K562 (cell line): ENCODE measurements at regions not wholly inside any gene's neighbourhood (a gene's known extent, or its start where the extent isn't known, plus 50 kb on each side); places are given as distances from the start of the nearest gene placed in this dataset.

Experiments used
- ATAC-seq: fragments of 200-7000 bp; cut with Tn5 transposase; 3 replicates; pipeline ENCODE4 v1.9.1; 2020; ENCODE audit warnings: moderate library complexity
- BruUV-seq: library from RNA; stranded (reverse); fragments of 400-500 nt; replicated peaks from 2 replicates; lab custom pipeline; 2021; lab: Mats Ljungman, UMichigan
- CTCF ChIA-PET: fragments of 300-600 bp; formaldehyde crosslinking; extraction: SDS; loops from one replicate; lab custom pipeline; 2021; ENCODE audit warnings: low intra/inter-chr PET ratio; lab: Yijun Ruan, JAX
- POLR2A ChIA-PET: fragments of 300-600, 350-650 bp; sonication (Branson Sonifier 250); formaldehyde crosslinking; extraction: SDS; loops from one replicate; lab custom pipeline; 2021; ENCODE audit warnings: antibody characterized with exemption, inconsistent platforms; lab: Yijun Ruan, JAX
- DNase-seq, 4 experiments: peaks; one replicate each; pipeline versions ENCODE4 v3.0.0 to v3.0.0-alpha.2; 2011 to 2018; ENCODE audit warnings: low spot score in 3 of 4, mixed read lengths in 3 of 4; ENCODE audit errors: extremely low read depth in 1 of 4
- FAIRE-seq: peaks from 2 replicates; lab custom pipeline; 2011; peaks lifted over from hg19 to GRCh38; lab: Jason Lieb, UNC
- H2AFZ ChIP-seq: 2 replicates; pipeline ENCODE4 v1.6.0; 2011; ENCODE audit warnings: low read depth, low read length, control low read depth, inconsistent platforms
- H3K27ac ChIP-seq: fragments of 200-600 bp; 3 replicates; pipeline ENCODE4 v1.8.0; 2011; ENCODE audit warnings: low read depth, mild to moderate bottlenecking, control low read depth, inconsistent platforms, low read length, moderate library complexity, mixed read lengths; ENCODE audit errors: extremely low read depth
- H3K27me3 ChIP-seq, 2 experiments: fragments of 300-600 bp in 1 of 2; 2 replicates in 1 of 2; 3 replicates in 1 of 2; pipeline versions ENCODE4 v1.6.0 to v1.8.0; 2011; ENCODE audit warnings: inconsistent platforms in 2 of 2, low read length in 2 of 2, mild to moderate bottlenecking in 1 of 2, mixed read lengths in 1 of 2, moderate library complexity in 1 of 2; ENCODE audit not compliant: control insufficient read depth in 2 of 2, insufficient read depth in 2 of 2
- H3K36me3 ChIP-seq: fragments of 300-600 bp; 3 replicates; pipeline ENCODE4 v1.8.0; 2011; ENCODE audit warnings: mild to moderate bottlenecking, low read length, inconsistent platforms; ENCODE audit not compliant: control insufficient read depth, insufficient read depth
- H3K4me1 ChIP-seq, 2 experiments: fragments of 200-600 bp in 1 of 2; replicated peaks in 1 of 2; 2 replicates in 1 of 2; 3 replicates in 1 of 2; pipeline versions ENCODE4 v1.5.1 to v1.8.0; 2011; ENCODE audit warnings: inconsistent platforms in 2 of 2, low read length in 2 of 2, mild to moderate bottlenecking in 1 of 2, mixed read lengths in 1 of 2, moderate library complexity in 1 of 2; ENCODE audit not compliant: control insufficient read depth in 2 of 2, insufficient read depth in 2 of 2
- H3K4me2 ChIP-seq: 2 replicates; pipeline ENCODE4 v1.6.1; 2011; ENCODE audit warnings: low read length, control low read depth, inconsistent platforms, mixed read lengths; ENCODE audit not compliant: insufficient read depth
- H3K4me3 ChIP-seq: fragments of 200-600 bp; sonication (generic), shearing (Covaris generic); 2 replicates; pipeline ENCODE4 v1.5.1; 2016; ENCODE audit warnings: control low read depth, inconsistent platforms
- H3K79me2 ChIP-seq: fragments of 200-600 bp; 3 replicates; pipeline ENCODE4 v1.8.0; 2011; ENCODE audit warnings: low read length, inconsistent platforms; ENCODE audit not compliant: control insufficient read depth, insufficient read depth
- H3K9ac ChIP-seq, 2 experiments: 2 replicates each; pipeline versions ENCODE4 v1.6.0 to v1.6.1; 2011; ENCODE audit warnings: low read depth in 2 of 2, low read length in 2 of 2, control low read depth in 1 of 2, inconsistent platforms in 1 of 2, mild to moderate bottlenecking in 1 of 2, mixed read lengths in 1 of 2; ENCODE audit not compliant: insufficient read depth in 1 of 2
- H3K9me1 ChIP-seq: one replicate; pipeline ENCODE4 v1.6.0; 2011; ENCODE audit warnings: inconsistent platforms, mild to moderate bottlenecking, low read length, moderate library complexity; ENCODE audit not compliant: control insufficient read depth, insufficient read depth
- H3K9me3 ChIP-seq: replicated peaks from 2 replicates; pipeline ENCODE4 v1.5.1; 2011; ENCODE audit warnings: low read depth, low read length, inconsistent platforms; ENCODE audit not compliant: control insufficient read depth, insufficient read depth
- H4K20me1 ChIP-seq: replicated peaks from 2 replicates; pipeline ENCODE4 v1.6.1; 2011; ENCODE audit warnings: low read length, inconsistent platforms, mixed read lengths; ENCODE audit not compliant: control insufficient read depth, insufficient read depth
- CREM ChIP-seq: IDR thresholded peaks from 2 replicates; pipeline ENCODE4 v1.6.1; 2014; ENCODE audit warnings: antibody characterized with exemption, low read depth
- DPF2 ChIP-seq: fragments of 450-650 bp; IDR thresholded peaks from 2 replicates; pipeline ENCODE4 v1.6.1; 2016
- KAT2B ChIP-seq: IDR thresholded peaks from one replicate; pipeline ENCODE4 v1.6.1; 2012; ENCODE audit warnings: low read depth, mild to moderate bottlenecking, control low read depth, inconsistent platforms, low read length, moderate library complexity
- MEIS2 ChIP-seq: fragments of 450-650 bp; IDR thresholded peaks from 2 replicates; pipeline ENCODE4 v1.6.1; 2014; ENCODE audit warnings: mild to moderate bottlenecking; ENCODE audit not compliant: partially characterized antibody
- NFE2 ChIP-seq: IDR thresholded peaks from 2 replicates; pipeline ENCODE4 v1.6.1; 2014; ENCODE audit warnings: antibody characterized with exemption, low read depth
- NR2C1 ChIP-seq, 2 experiments: fragments of 450-650 bp; IDR thresholded peaks; 2 replicates each; pipeline ENCODE4 v1.6.1; 2017; ENCODE audit warnings: mild to moderate bottlenecking in 2 of 2, antibody characterized with exemption in 1 of 2, inconsistent platforms in 1 of 2, missing compliant biosample characterization in 1 of 2, missing genetic modification characterization in 1 of 2
- NR2F6 ChIP-seq: fragments of 450-650 bp; formaldehyde crosslinking; IDR thresholded peaks from 2 replicates; pipeline ENCODE4 v1.4.0; 2020; ENCODE audit warnings: mild to moderate bottlenecking
- RAD21 ChIP-seq, 2 experiments: fragments of 250-450 bp in 1 of 2; fragments of 450-650 bp in 1 of 2; sonication (Bioruptor Pico) in 1 of 2; formaldehyde crosslinking in 1 of 2; IDR thresholded peaks in 1 of 2; conservative IDR thresholded peaks in 1 of 2; 2 replicates each; pipeline versions ENCODE4 v1.4.0 to v1.8.0; 2020 to 2022; ENCODE audit warnings: mild to moderate bottlenecking in 2 of 2, moderate library complexity in 1 of 2
- SRF ChIP-seq, 2 experiments: fragments of 250-450, 450-650 bp in 1 of 2; sonication (Bioruptor Pico) in 1 of 2; sonication (generic) in 1 of 2; formaldehyde crosslinking; IDR thresholded peaks; 2 replicates each; pipeline versions ENCODE4 v1.5.0 to v1.5.1; 2020 to 2022; ENCODE audit warnings: mild to moderate bottlenecking in 1 of 2, missing genetic modification reagents in 1 of 2
- ZNF274 ChIP-seq: IDR thresholded peaks from 2 replicates; pipeline ENCODE4 v1.6.1; 2011; ENCODE audit warnings: low read depth, mild to moderate bottlenecking, low read length, moderate library complexity, borderline replicate concordance
- ZNF592 ChIP-seq: fragments of 450-650 bp; IDR thresholded peaks from 2 replicates; pipeline ENCODE4 v1.6.1; 2017; ENCODE audit warnings: antibody characterized with exemption, mild to moderate bottlenecking
- WGBS: fragments of 100-300 bp; shearing (Covaris generic); methylation state at CpG from one replicate; pipeline ENCODE4 v1.1.6; 2016; ENCODE audit warnings: low coverage, mixed read lengths; ENCODE audit not compliant: insufficient coverage; ENCODE audit errors: missing lambda C conversion rate; 5-methylcytosine and 5-hydroxymethylcytosine counted together
- in situ Hi-C: fragments of 300-500 bp; cut with MboI; formaldehyde crosslinking; loops from 4 replicates; pipeline ENCODE4 v1.15.0; 2018; ENCODE audit warnings: inconsistent platforms, mixed read lengths
- intact Hi-C: fragments of 100-400 bp; cut with micrococcal nuclease; formaldehyde crosslinking; loops from 2 replicates; pipeline ENCODE4 v1.14.2; 2022
- TF ChIP-seq, protein P1 (sequence below), 2 experiments: IDR thresholded peaks in 1 of 2; conservative IDR thresholded peaks in 1 of 2; 2 replicates each; pipeline ENCODE4 v1.6.1; 2016; ENCODE audit warnings: low read depth in 2 of 2, mild to moderate bottlenecking in 1 of 2, missing compliant biosample characterization in 1 of 2, missing genetic modification characterization in 1 of 2, moderate library complexity in 1 of 2

DNA sequence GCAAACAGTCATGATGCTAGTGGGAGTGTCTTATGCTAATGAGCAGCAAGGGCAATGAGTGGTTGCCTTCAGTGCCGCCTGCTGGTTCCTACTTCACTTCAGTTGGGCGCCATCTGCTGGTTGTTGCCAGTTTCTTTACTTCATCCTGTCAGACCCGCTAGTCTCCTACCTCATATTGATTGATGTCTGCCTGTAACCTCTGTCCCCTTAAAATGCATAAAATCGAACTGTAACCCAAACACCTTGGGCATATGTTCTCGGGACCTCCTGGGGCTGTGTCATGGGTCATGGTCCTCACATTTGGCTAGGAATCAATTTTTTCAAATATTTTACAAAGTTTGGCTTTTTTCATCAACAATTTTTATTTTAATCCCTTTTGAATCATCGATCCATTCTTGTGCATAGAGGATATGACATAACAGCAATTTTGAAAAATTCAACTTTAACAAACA is 62.8 kb upstream of the C7orf33 start (continued):
- TF ChIP-seq NFE2: no peak
- TF ChIP-seq NR2F6 (CRISPR knock-in tag): no peak
- peak; percentile 55 for TF ChIP-seq KAT2B
- TF ChIP-seq DPF2: 0 out of 2 replicates have a peak, but pooled peaks have one; percentile 16
- peak; percentile 44; the same call in 1 of the 2 replicates for TF ChIP-seq CREM
- TF ChIP-seq NR2C1 (IDR thresholded peaks at IDR 0.05): peak; percentile 29; the same call in 1 of the 2 replicates
- TF ChIP-seq NR2C1 (tag; IDR thresholded peaks at IDR 0.05): no peak
- TF ChIP-seq ZNF592: 0 out of 2 replicates have a peak, but pooled peaks have one; percentile 23

GRCh38 chr7:148535217-148535616 is 55.3 kb upstream of the C7orf33 start:
- in situ Hi-C loops (no loop called here), intact Hi-C loops (no loop called here)
- Histone ChIP-seq H3K27me3 (peaks cover 19 to 29% of the 10 kb centered on the region in 2 experiments; a peak in 4 of 5 replicates), H3K9me1 (no peaks in the 10 kb centered on the region), H3K4me3 (no peak overlapping the region), H3K79me2 (no peaks in the 10 kb centered on the region), H3K4me2 (peak overlapping the region; percentile 39; the same call in 1 of the 2 replicates), H4K20me1 (no peaks in the 10 kb centered on the region), H2AFZ (peak overlapping the region; percentile 62; the same call in 1 of the 2 replicates), H3K9me3 (no peaks in the 10 kb centered on the region), H3K4me1 (no peaks in the 10 kb centered on the region), H3K36me3 (no peaks in the 10 kb centered on the region), H3K9ac (no peak overlapping the region; a peak in 1 of 4 replicates), H3K27ac (no peak overlapping the region)
- WGBS: 2% methylated on average over 9 of the region's 9 CpGs
- peak; percentile 29 for FAIRE-seq
- POLR2A ChIA-PET: no interaction called here
- ATAC-seq: peak; percentile 91
- CTCF ChIA-PET: no interaction called here
- BruUV-seq: no TSS peak
- DNase-seq: peak in 2 of 4 experiments; percentile 28 to 29
- TF ChIP-seq MEIS2 (peak; percentile 68), ZNF274 (no peak), RAD21 (CRISPR knock-in tag; conservative IDR thresholded peaks at IDR 0.05 in 1 of 2, IDR thresholded peaks at IDR 0.05 in 1 of 2) (peak in 1 of 2 experiments; percentile 39; a peak in 2 of 4 replicates), SRF (CRISPR knock-in tag; IDR thresholded peaks at IDR 0.05) (0 out of 4 replicates have a peak, but pooled peaks of 1 of the 2 experiments have one; percentile 29)
- TF ChIP-seq, protein P1, sequence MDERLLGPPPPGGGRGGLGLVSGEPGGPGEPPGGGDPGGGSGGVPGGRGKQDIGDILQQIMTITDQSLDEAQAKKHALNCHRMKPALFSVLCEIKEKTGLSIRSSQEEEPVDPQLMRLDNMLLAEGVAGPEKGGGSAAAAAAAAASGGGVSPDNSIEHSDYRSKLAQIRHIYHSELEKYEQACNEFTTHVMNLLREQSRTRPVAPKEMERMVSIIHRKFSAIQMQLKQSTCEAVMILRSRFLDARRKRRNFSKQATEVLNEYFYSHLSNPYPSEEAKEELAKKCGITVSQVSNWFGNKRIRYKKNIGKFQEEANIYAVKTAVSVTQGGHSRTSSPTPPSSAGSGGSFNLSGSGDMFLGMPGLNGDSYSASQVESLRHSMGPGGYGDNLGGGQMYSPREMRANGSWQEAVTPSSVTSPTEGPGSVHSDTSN (CRISPR knock-in tag; IDR thresholded peaks at IDR 0.05; ENCODE audit: low read depth): no peak
- TF ChIP-seq, protein P1 (tag; conservative IDR thresholded peaks at IDR 0.05; ENCODE audit: low read depth): peak; percentile 91
